AG04450 (cell line): ENCODE measurements at regions not wholly inside any gene's neighbourhood (a gene's known extent, or its start where the extent isn't known, plus 50 kb on each side); places are given as distances from the start of the nearest gene placed in this dataset.
A peak's percentile ranks its signal among the peaks of the same experiment; 100 is the strongest.

Experiments
- CTCF ChIA-PET: fragments of 300-600, 350-600 bp; formaldehyde crosslinking; extraction: SDS; loops from one replicate; lab custom pipeline; 2022; ENCODE audit warnings: antibody characterized with exemption, inconsistent platforms; lab: Charles Lee
- POLR2A ChIA-PET: fragments of 350-600 bp; formaldehyde crosslinking; extraction: SDS; loops from one replicate; lab custom pipeline; 2021; ENCODE audit warnings: antibody characterized with exemption, inconsistent platforms; lab: Yijun Ruan, JAX
- DNase-seq: peaks from one replicate; pipeline ENCODE4 v3.0.0-alpha.2; 2011; ENCODE audit warnings: low read depth, low spot score
- H3K27ac ChIP-seq: one replicate; pipeline ENCODE4 v1.5.1; 2012; ENCODE audit warnings: low read depth, low read length, control low read depth
- H3K27me3 ChIP-seq: one replicate; pipeline ENCODE4 v1.6.0; 2012; ENCODE audit warnings: low read length; ENCODE audit not compliant: control insufficient read depth, insufficient read depth
- H3K4me3 ChIP-seq: 2 replicates; pipeline ENCODE4 v1.5.1; 2011; ENCODE audit warnings: mild to moderate bottlenecking, low read depth, low read length, control low read depth
- H3K9me3 ChIP-seq: 2 replicates; pipeline ENCODE4 v1.5.1; 2012; ENCODE audit warnings: low read length; ENCODE audit not compliant: control insufficient read depth, insufficient read depth
- CTCF ChIP-seq: IDR thresholded peaks from 2 replicates; pipeline ENCODE4 v1.5.1; 2011; ENCODE audit warnings: low read depth, low read length, control low read depth, inconsistent platforms

GRCh38 chr10:34908481-34908880 is 93.4 kb upstream of the PARD3 start:
- POLR2A ChIA-PET = interaction anchor here (0.6 kb wide), 1 partner anchor 56 kb away, joined by 3 read pairs; no protein-coding TSS in a partner anchor
- no peaks in the 10 kb centered on the region for H3K27me3 ChIP-seq
- no peak overlapping the region for H3K4me3 ChIP-seq
- TF ChIP-seq CTCF = no peak
- CTCF ChIA-PET = interaction anchor here (0.8 kb wide), 1 partner anchor 9 kb away, joined by 3 read pairs; no protein-coding TSS in a partner anchor
- DNase-seq = peak; percentile 33
- peak overlapping the region; percentile 31 for H3K27ac ChIP-seq
- H3K9me3 ChIP-seq = no peaks in the 10 kb centered on the region; the same call in 1 of the 2 replicates

GRCh38 chr10:34907743-34908430 is 92.8 kb upstream of the PARD3 start:
- Histone ChIP-seq H3K9me3 (no peaks in the 10 kb centered on the region; the same call in 1 of the 2 replicates), H3K4me3 (no peak overlapping the region), H3K27me3 (no peaks in the 10 kb centered on the region), H3K27ac (peak overlapping the region; percentile 31)
- CTCF ChIA-PET = no interaction called here
- no peak for TF ChIP-seq CTCF
- DNase-seq = no peak
- POLR2A ChIA-PET = interaction anchor here (0.6 kb wide), 1 partner anchor 57 kb away, joined by 3 read pairs; no protein-coding TSS in a partner anchor

- H3K27me3 ChIP-seq = no peaks in the 10 kb centered on the region
- POLR2A ChIA-PET = no interaction called here
- H3K27ac ChIP-seq = no peak overlapping the region
- CTCF ChIA-PET = no interaction called here
- H3K9me3 ChIP-seq = no peaks in the 10 kb centered on the region; the same call in 1 of the 2 replicates
- DNase-seq = no peak
- H3K4me3 ChIP-seq = no peak overlapping the region
- no peak for TF ChIP-seq CTCF
Measured at GRCh38 chr10:34906067-34906965, 91.2 kb upstream of the PARD3 start.

- no peak overlapping the region for H3K27ac ChIP-seq
- H3K27me3 ChIP-seq = peaks cover 2% of the 10 kb centered on the region
- no peaks in the 10 kb centered on the region; the same call in 1 of the 2 replicates for H3K9me3 ChIP-seq
- TF ChIP-seq CTCF = no peak
- DNase-seq = no peak
- CTCF ChIA-PET = no interaction called here
- POLR2A ChIA-PET = no interaction called here
- H3K4me3 ChIP-seq = no peak overlapping the region
Measured at GRCh38 chr10:34905200-34905927, 90.3 kb upstream of the PARD3 start.
